Fibroblast of lung (primary cell): ENCODE measurements at regions not wholly inside any gene's neighbourhood (a gene's known extent, or its start where the extent isn't known, plus 50 kb on each side); places are given as distances from the start of the nearest gene placed in this dataset.

Experiments
- DNase-seq, 2 donors: peaks; one replicate each; pipeline versions ENCODE4 v3.0.0 to v3.0.0-alpha.2; 2010; ENCODE audit warnings: low read depth in 2 of 2
- H2AFZ ChIP-seq: 2 replicates; pipeline ENCODE4 v1.5.1; 2012; ENCODE audit warnings: low read length, control low read depth, inconsistent platforms
- H3K27ac ChIP-seq: 2 replicates; pipeline ENCODE4 v1.5.1; 2011; ENCODE audit warnings: low read length, control low read depth; ENCODE audit not compliant: insufficient read depth
- H3K27me3 ChIP-seq: 2 replicates; pipeline ENCODE4 v1.5.1; 2011; ENCODE audit warnings: mild to moderate bottlenecking, low read length; ENCODE audit not compliant: control insufficient read depth, insufficient read depth
- H3K36me3 ChIP-seq: 2 replicates; pipeline ENCODE4 v1.5.1; 2011; ENCODE audit warnings: low read length; ENCODE audit not compliant: control insufficient read depth, insufficient read depth
- H3K4me1 ChIP-seq: 2 replicates; pipeline ENCODE4 v1.5.1; 2011; ENCODE audit warnings: low read length; ENCODE audit not compliant: control insufficient read depth, insufficient read depth; ENCODE audit errors: extremely low read depth
- H3K4me2 ChIP-seq: 2 replicates; pipeline ENCODE4 v1.5.1; 2011; ENCODE audit warnings: low read length, control low read depth; ENCODE audit not compliant: insufficient read depth; ENCODE audit errors: extremely low read depth
- H3K4me3 ChIP-seq, 4 experiments: fragments of 200-600 bp in 1 of 4; sonication (generic) in 1 of 4; replicated peaks in 1 of 4; 2 replicates each; pipeline ENCODE4 v1.5.1; 2011 to 2016; ENCODE audit warnings: low read length in 4 of 4, low read depth in 3 of 4, mild to moderate bottlenecking in 3 of 4, control low read depth in 2 of 4, inconsistent platforms in 1 of 4, mixed read lengths in 1 of 4; ENCODE audit not compliant: insufficient read depth in 1 of 4; ENCODE audit errors: control extremely low read depth in 1 of 4
- H3K79me2 ChIP-seq: 2 replicates; pipeline ENCODE4 v1.5.1; 2012; ENCODE audit warnings: mild to moderate bottlenecking, low read length, inconsistent platforms; ENCODE audit not compliant: control insufficient read depth, insufficient read depth
- H3K9ac ChIP-seq: 2 replicates; pipeline ENCODE4 v1.5.1; 2011; ENCODE audit warnings: mild to moderate bottlenecking, low read length, control low read depth; ENCODE audit not compliant: insufficient read depth
- H3K9me3 ChIP-seq: 2 replicates; pipeline ENCODE4 v1.5.1; 2012; ENCODE audit warnings: low read depth, low read length; ENCODE audit not compliant: control insufficient read depth, insufficient read depth
- H4K20me1 ChIP-seq: 2 replicates; pipeline ENCODE4 v1.5.1; 2011; ENCODE audit warnings: low read length; ENCODE audit not compliant: control insufficient read depth, insufficient read depth; ENCODE audit errors: extremely low read depth
- CTCF ChIP-seq, 2 donors: IDR thresholded peaks in 1 of 2; conservative IDR thresholded peaks in 1 of 2; 1 replicate in 1 of 2; 2 replicates in 1 of 2; pipeline ENCODE4 v1.5.1; 2011 to 2012; ENCODE audit warnings: low read length in 2 of 2, control low read depth in 1 of 2, inconsistent platforms in 1 of 2, low read depth in 1 of 2, mild to moderate bottlenecking in 1 of 2
- EZH2 ChIP-seq: IDR thresholded peaks from 2 replicates; pipeline ENCODE4 v1.5.1; 2012; ENCODE audit warnings: low read length, control low read depth, mild to moderate bottlenecking; ENCODE audit errors: missing control alignments

DNA sequence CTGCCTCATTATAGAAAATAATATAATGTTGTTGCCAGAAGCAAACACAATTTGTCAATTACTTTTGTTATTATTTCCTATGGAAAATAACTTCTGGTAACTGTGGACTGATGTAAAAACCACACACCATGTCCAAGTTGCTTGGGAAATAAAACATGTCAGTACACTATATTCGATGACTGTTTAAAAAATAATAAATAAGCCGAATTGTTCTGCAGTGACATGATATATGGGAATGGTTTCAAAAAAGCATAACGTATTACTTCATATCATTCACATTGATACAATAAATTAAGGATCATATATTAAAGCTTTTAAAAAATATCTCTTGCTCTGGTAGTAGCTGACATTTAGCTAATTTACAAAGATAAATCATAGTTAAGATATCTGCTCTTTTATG is 2062.1 kb downstream of the PCDH9 start:
- Histone ChIP-seq H3K4me1 (no peaks in the 10 kb centered on the region), H3K4me3 (no peak overlapping the region), H3K27ac (no peak overlapping the region), H2AFZ (no peak overlapping the region), H4K20me1 (no peaks in the 10 kb centered on the region), H3K9ac (no peak overlapping the region), H3K36me3 (no peaks in the 10 kb centered on the region), H3K9me3 (no peaks in the 10 kb centered on the region), H3K27me3 (no peaks in the 10 kb centered on the region), H3K79me2 (no peaks in the 10 kb centered on the region), H3K4me2 (no peak overlapping the region)
- DNase-seq = no peak
- no peak for TF ChIP-seq CTCF (conservative IDR thresholded peaks at IDR 0.05 in 1 of 2, IDR thresholded peaks at IDR 0.05 in 1 of 2; ENCODE audit: low read depth in 1 of 2, low read length in 2 of 2)
- no peak for TF ChIP-seq EZH2

- Histone ChIP-seq H3K4me1 (no peaks in the 10 kb centered on the region), H3K27me3 (no peaks in the 10 kb centered on the region), H3K4me2 (no peak overlapping the region), H3K9me3 (no peaks in the 10 kb centered on the region), H3K79me2 (no peaks in the 10 kb centered on the region), H3K4me3 (no peak overlapping the region), H2AFZ (no peak overlapping the region), H3K36me3 (no peaks in the 10 kb centered on the region), H3K9ac (no peak overlapping the region), H3K27ac (no peak overlapping the region), H4K20me1 (no peaks in the 10 kb centered on the region)
- TF ChIP-seq CTCF (conservative IDR thresholded peaks at IDR 0.05 in 1 of 2, IDR thresholded peaks at IDR 0.05 in 1 of 2; ENCODE audit: low read depth in 1 of 2, low read length in 2 of 2) = no peak
- no peak for TF ChIP-seq EZH2
- DNase-seq = no peak
Measured at GRCh38 chr13:65166675-65167074, 2063.5 kb downstream of the PCDH9 start.

- Histone ChIP-seq H4K20me1 (no peaks in the 10 kb centered on the region), H3K27ac (no peak overlapping the region), H3K36me3 (no peaks in the 10 kb centered on the region), H3K27me3 (no peaks in the 10 kb centered on the region), H3K4me3 (no peak overlapping the region), H3K4me2 (no peak overlapping the region), H3K79me2 (no peaks in the 10 kb centered on the region), H3K9me3 (no peaks in the 10 kb centered on the region), H3K9ac (no peak overlapping the region), H3K4me1 (no peaks in the 10 kb centered on the region), H2AFZ (no peak overlapping the region)
- TF ChIP-seq CTCF (conservative IDR thresholded peaks at IDR 0.05 in 1 of 2, IDR thresholded peaks at IDR 0.05 in 1 of 2; ENCODE audit: low read depth in 1 of 2, low read length in 2 of 2) (no peak), EZH2 (no peak)
- no peak for DNase-seq
Measured at GRCh38 chr13:65159803-65160202, 2070.3 kb downstream of the PCDH9 start.
